ENCODE measurements at regions not wholly inside any gene's neighbourhood (a gene's known extent, or its start where the extent isn't known, plus 50 kb on each side); places are given as distances from the start of the nearest gene placed in this dataset.

DNA sequence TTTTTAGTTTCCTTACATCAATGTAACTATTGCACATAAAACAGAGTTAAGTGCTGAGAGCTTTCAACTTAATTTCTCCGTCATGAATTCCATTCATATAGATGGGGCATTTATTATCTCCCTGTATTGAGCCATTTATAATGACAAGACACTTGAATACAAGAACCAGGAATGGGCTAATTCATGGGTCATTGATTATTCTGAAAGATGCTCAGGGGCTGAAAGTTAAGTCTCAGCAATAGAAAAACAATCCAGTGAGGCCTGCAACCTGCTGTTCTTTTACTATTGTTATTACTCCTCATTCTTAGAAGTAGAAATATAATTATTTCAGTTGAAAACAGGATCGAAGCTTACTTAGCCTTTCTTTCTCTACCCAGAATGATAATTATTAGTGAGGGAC lies 307.7 kb downstream of the MMUT start:
- no peak for DNase-seq (ENCODE audit: low spot score)
- TF ChIP-seq, protein P1, sequence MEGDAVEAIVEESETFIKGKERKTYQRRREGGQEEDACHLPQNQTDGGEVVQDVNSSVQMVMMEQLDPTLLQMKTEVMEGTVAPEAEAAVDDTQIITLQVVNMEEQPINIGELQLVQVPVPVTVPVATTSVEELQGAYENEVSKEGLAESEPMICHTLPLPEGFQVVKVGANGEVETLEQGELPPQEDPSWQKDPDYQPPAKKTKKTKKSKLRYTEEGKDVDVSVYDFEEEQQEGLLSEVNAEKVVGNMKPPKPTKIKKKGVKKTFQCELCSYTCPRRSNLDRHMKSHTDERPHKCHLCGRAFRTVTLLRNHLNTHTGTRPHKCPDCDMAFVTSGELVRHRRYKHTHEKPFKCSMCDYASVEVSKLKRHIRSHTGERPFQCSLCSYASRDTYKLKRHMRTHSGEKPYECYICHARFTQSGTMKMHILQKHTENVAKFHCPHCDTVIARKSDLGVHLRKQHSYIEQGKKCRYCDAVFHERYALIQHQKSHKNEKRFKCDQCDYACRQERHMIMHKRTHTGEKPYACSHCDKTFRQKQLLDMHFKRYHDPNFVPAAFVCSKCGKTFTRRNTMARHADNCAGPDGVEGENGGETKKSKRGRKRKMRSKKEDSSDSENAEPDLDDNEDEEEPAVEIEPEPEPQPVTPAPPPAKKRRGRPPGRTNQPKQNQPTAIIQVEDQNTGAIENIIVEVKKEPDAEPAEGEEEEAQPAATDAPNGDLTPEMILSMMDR (IDR thresholded peaks at IDR 0.05), result no peak
- H3K4me3 ChIP-seq, result no peak overlapping the region
- no peak overlapping the region for H3K27ac ChIP-seq
- H3K27me3 ChIP-seq, result no peaks in the 10 kb centered on the region
- no peaks in the 10 kb centered on the region for H3K4me1 ChIP-seq
- H3K9me3 ChIP-seq, result no peaks in the 10 kb centered on the region
- H3K36me3 ChIP-seq, result no peaks in the 10 kb centered on the region

DNA sequence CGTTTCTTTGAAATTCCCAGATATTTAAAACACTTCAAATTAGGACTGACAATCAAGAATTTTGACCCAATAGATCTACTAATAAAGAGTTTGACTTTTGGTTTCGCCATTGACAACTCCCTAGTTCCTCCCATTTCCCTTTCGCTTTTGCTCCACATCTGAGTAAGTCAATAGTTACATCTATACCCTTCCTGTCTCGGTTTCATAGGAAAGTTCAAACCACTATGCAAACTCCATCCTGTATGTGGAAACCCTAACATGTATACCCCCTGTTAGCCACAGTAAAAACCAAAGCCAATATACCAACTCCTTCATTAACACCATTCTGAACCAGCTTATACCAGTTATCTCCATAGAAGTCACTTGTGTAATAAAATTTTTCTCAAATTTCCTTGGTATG lies 311.1 kb downstream of the MMUT start:
- Histone ChIP-seq H3K4me3 (no peak overlapping the region), H3K36me3 (no peaks in the 10 kb centered on the region), H3K27ac (no peak overlapping the region), H3K9me3 (no peaks in the 10 kb centered on the region), H3K4me1 (no peaks in the 10 kb centered on the region), H3K27me3 (no peaks in the 10 kb centered on the region)
- no peak for DNase-seq (ENCODE audit: low spot score)
- TF ChIP-seq, protein P1 (IDR thresholded peaks at IDR 0.05), result no peak

DNA sequence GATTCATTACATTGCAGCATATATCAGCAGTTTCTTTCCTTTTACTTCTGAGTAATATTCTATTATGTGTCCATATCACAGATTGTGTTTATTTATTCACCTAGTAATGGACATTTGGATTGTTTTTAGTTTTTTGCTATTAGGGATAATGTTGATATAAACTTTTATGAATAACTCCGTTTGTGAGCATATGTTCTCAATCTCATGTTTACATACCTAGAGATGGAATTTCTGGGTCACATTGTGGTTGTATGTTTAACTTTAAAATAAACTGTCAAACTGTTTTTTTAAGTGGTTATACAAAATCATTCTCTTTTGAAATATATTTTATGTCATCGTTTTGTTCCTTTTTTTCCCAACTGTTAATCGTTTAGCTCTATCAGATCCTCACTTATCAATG lies 311.6 kb downstream of the MMUT start:
- H3K4me1 ChIP-seq, result no peaks in the 10 kb centered on the region
- DNase-seq (ENCODE audit: low spot score), result no peak
- H3K27me3 ChIP-seq, result no peaks in the 10 kb centered on the region
- no peaks in the 10 kb centered on the region for H3K9me3 ChIP-seq
- no peaks in the 10 kb centered on the region for H3K36me3 ChIP-seq
- no peak overlapping the region for H3K4me3 ChIP-seq
- no peak overlapping the region for H3K27ac ChIP-seq
- TF ChIP-seq, protein P1 (IDR thresholded peaks at IDR 0.05), result no peak

DNA sequence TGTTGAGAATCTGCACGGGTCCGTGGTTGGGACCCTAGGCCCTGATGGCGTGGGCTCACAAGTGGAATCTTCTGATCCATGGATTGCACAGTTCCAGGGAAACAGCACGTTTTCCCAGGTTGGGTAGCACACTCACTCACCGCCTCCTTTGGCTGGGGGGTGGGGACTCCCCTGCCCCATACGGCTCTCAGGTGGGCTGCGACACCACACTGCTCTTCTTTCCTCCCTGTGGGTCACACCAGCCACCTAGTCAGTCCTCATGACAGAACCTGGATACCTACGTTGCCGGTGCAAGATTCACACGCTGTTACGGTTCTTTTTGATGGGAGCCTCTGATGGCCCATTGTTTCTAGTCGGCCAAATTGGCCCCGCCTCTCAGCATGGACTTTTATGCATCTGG lies 312.0 kb downstream of the MMUT start:
- no peak overlapping the region for H3K27ac ChIP-seq
- H3K4me3 ChIP-seq, result no peak overlapping the region
- TF ChIP-seq, protein P1 (IDR thresholded peaks at IDR 0.05), result no peak

DNA sequence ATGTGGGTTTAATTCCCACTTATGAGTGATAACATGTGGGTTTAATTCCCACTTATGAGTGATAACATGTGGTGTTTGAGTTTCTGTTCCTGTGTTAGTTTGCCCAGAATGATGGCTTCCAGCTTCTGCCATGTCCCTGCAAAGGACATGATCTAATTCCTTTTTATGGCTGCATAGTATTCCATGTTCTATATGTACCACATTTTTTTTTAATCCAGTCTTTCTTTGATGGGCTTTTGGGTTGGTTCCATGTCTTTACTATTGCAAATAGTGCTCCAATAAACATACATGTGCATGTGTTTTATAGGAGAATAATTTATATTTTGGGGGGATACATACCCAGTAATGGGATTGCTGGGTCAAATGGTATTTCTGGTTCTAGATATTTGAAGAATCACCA lies 317.8 kb downstream of the MMUT start:
- TF ChIP-seq, protein P1 (IDR thresholded peaks at IDR 0.05), result no peak
- no peak for DNase-seq (ENCODE audit: low spot score)
- Histone ChIP-seq H3K9me3 (peaks cover 0 to 3% of the 10 kb centered on the region in 2 donors), H3K27ac (no peak overlapping the region), H3K27me3 (no peaks in the 10 kb centered on the region), H3K4me3 (no peak overlapping the region), H3K36me3 (no peaks in the 10 kb centered on the region), H3K4me1 (no peaks in the 10 kb centered on the region)

More for the DNA sequence above, 312.0 kb downstream of the MMUT start:
- DNase-seq (ENCODE audit: low spot score), result no peak
- Histone ChIP-seq H3K27me3 (no peaks in the 10 kb centered on the region), H3K9me3 (no peaks in the 10 kb centered on the region), H3K4me1 (no peaks in the 10 kb centered on the region), H3K36me3 (no peaks in the 10 kb centered on the region)

DNA sequence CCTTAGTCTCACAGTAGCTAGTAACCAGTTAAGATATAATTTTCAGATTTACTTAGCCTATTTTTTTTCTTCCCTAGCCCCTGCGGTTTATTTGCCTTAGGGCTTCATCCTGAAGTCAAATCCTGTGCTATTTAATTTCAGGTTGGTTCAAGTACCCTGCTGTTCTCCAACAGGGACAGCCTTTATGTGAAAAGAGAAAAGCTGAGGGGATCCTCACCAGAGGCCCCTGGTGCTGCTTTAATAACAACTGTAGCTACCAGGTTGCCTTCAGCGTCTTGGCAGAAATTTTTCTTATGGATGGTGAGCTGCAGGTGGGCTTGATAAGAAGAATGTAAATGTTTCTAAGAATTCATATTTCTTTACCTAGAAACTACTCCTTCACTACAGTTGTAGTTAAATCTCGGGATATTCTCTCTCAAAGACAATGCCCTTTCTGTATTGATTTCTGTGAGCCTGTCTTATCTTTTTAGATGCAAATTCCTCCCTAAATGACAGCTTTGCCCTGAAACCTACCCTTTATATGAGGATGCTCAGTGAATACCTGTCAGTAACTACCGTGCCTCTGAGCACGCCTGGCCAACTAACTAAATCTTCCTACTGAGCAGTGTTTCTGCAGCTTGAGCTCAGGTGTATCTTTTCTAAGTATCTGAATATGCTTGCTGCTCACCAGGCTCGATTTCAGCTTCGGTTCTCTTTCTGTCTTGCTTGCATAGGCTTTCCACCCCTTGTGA lies 320.5 kb downstream of the MMUT start:
- H3K27me3 ChIP-seq, result no peaks in the 10 kb centered on the region
- no peak overlapping the region for H3K4me3 ChIP-seq
- peaks cover 0 to 3% of the 10 kb centered on the region in 2 donors for H3K9me3 ChIP-seq
- H3K36me3 ChIP-seq, result no peaks in the 10 kb centered on the region
- no peak overlapping the region for H3K27ac ChIP-seq
- H3K4me1 ChIP-seq, result no peaks in the 10 kb centered on the region
- TF ChIP-seq, protein P1 (IDR thresholded peaks at IDR 0.05), result no peak
- DNase-seq (ENCODE audit: low spot score), result no peak
